Cerebellar cortex (tissue), 1 donor: ENCODE measurements at regions not wholly inside any gene's neighbourhood (a gene's known extent, or its start where the extent isn't known, plus 50 kb on each side); places are given as distances from the start of the nearest gene placed in this dataset.
"Not testable (repeated sequence)": the region's sequence is repeated elsewhere in the genome, so short reads cannot be mapped to it uniquely, and the experiment has no call there.

Experiments
- DNase-seq: peaks from one replicate; pipeline ENCODE4 v3.0.0-alpha.2; 2015; ENCODE audit warnings: low spot score

GRCh38 chr2:87431051-87431450, 316.8 kb upstream of the PLGLB2 start:
- DNase-seq, result not testable (repeated sequence)

DNA sequence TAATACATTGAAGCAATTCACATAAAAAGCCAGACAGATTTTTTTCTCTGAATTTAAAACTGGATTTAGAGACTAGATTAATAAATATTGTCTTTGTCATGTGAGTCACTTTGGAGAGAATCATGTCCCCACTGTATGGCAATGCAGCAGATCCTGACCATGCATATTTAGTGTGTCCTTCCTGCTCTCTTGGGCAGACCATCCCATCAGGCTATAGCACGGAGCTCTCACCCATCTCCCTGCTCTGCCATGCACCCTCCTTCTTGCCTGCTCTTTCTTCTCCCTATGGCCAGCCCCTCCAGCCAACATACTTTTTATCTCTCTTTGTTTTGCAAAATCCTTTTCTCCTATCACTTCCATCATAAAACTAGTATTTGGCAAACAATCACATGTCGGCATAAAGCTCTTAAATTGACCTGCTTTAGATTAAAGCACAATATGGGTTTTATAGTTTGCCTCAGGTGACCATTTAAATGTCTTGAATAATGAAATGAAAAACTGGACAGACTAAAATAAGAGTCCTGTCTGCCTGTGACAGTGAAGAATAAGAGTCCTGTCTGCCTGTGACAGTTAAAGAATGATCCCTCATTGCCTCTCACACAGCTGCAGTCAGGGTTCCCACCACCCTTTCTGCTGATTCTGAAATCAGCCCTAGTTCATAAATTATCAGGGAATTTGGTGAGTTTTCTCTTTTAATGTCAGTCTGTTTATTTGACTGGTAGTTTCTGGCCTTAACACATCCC, 315.0 kb upstream of the PLGLB2 start:
- not testable (repeated sequence) for DNase-seq

- DNase-seq, result not testable (repeated sequence)
These were observed 311.9 kb upstream of the PLGLB2 start for GRCh38 chr2:87436007-87436406.

- not testable (repeated sequence) for DNase-seq
These were observed 310.1 kb upstream of the PLGLB2 start for GRCh38 chr2:87437701-87438260.

DNA sequence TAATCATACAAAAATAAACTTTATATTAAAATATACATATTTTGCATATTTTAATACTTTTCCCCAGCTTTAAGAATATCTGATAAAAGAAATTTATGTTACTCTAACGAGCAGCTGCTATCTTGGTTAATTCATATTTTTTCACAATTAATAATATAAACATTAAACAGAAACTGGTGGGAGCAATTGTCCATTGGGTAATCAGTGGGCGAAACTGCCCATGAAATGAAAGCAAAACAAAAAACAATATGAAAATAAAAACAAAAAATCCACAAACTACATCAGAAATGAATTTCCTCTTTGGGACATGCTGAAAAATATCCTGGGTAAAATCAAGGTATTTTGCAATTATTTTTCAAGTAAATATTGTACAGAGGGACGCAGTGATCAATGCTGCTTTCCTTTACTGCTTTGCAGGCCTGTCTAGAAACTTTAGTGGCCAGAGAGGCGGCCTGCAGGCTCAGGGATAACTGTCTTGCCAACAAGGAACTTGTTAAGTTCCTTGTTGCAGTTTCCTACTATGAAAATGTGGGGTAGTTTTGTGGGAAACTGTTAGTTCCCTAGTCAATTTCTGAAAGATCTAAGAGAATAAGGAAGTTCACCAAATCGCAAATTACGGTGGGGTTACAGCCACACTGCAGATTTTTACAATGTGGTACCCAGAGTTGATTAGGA, 309.0 kb upstream of the PLGLB2 start:
- DNase-seq, result not testable (repeated sequence)

- DNase-seq, result not testable (repeated sequence)
These were observed 308.2 kb upstream of the PLGLB2 start for GRCh38 chr2:87439617-87440204.

GRCh38 chr2:87440650-87441049, 307.2 kb upstream of the PLGLB2 start:
- DNase-seq, result not testable (repeated sequence)

DNA sequence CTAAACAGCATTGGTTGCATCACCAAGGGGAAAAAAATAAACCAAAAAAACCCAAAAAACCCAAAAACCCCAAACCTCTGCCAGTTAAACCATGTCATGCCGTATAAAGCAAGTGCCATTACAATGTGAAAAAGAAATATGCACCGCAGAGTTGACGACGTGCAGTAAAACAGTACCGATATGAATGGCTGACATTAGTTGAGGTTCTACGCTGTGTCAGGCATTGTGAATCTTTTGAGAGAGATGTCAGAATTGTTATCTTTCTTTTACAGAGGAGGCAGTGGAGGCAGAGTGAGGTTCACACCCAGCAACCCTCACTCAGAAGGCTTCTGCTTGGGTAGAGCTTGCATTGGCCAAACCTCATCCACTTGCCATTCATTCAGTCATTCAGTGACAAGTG, 306.5 kb upstream of the PLGLB2 start:
- not testable (repeated sequence) for DNase-seq

- DNase-seq, result not testable (repeated sequence)
These were observed 304.8 kb upstream of the PLGLB2 start for GRCh38 chr2:87442983-87443577.

DNA sequence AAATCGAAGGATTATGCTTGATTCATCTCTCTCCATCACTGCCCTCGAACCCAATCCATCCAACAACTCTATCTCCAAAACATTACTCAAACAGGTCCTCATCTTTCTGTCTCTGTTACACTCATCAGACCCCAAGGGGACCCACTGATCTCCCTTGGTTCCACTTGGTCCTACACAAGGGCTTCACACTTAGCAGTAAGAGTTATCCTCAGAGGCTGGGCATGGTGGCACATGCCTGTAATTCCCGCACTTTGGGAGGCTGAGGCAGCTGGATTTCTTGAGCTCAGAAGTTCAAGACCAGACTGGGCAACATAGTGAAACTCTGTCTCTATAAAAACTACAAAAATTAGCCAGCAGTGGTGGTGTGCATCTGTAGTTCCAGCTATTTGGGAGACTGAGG, 302.9 kb upstream of the PLGLB2 start:
- DNase-seq, result not testable (repeated sequence)

- not testable (repeated sequence) for DNase-seq
These were observed 302.1 kb upstream of the PLGLB2 start for GRCh38 chr2:87445613-87446312.

DNA sequence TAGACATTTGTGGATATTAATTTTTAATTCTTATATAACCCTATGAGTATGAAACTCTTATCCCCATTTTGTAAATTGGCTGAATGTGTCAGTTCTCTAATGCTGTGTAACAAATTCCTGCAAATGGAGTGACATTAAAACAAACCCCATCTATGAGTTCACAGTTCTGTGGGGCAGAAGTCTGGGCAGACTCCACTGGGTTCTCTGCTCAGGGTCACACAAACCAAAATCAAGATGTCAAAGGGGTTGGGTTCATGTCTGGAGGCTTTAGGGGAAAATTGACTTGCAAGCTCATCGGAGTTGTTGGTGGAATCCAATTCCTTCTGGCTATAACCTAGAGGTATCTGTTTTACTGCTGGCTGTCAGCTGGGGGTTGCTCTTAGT, 301.6 kb upstream of the PLGLB2 start:
- not testable (repeated sequence) for DNase-seq

DNA sequence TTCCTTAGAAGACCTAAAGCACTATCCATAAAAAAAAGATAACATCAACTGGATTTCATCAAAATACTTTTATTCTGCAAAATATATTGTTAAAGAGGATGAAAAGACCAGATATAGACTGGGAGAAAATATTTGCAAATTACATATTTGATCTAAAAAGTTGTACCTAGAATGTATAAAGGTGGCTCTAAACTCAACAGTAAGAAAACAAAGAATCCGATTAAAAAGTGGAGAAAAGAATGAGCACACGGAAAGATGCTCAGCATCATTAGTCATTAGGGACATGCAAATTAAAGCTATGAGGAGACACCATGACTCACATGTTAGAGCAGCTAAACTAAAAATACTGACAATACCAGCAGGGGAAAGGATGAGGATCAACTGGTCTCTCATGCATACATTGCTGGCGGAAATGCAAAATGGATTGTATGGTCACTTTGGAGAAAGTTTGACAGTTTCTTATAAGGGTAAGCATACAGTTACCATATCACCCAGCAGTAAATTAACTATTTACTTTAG, 298.4 kb upstream of the PLGLB2 start:
- not testable (repeated sequence) for DNase-seq

GRCh38 chr2:87452193-87452592, 295.7 kb upstream of the PLGLB2 start:
- not testable (repeated sequence) for DNase-seq

DNA sequence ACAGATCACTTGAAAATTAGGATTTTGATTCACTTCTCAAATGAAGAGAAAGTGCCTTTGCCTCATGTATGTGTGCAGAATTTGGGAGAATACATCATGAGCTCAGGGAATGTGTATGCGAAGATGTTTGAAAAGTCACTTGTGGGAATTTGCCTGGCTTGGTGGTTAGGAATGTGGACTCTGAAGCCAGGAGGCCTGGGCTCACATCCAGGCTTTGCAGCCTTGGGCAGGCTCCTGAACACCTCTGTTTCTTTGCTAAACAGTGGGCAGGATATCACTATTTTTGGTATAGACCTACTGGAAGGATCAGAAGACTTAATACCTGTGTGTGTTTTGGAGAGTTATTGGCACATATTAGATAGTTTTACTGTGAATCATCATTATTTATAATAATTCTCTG, 295.0 kb upstream of the PLGLB2 start:
- not testable (repeated sequence) for DNase-seq

- DNase-seq, result peak; percentile 2
These were observed 293.9 kb upstream of the PLGLB2 start for GRCh38 chr2:87453965-87454364.

DNA sequence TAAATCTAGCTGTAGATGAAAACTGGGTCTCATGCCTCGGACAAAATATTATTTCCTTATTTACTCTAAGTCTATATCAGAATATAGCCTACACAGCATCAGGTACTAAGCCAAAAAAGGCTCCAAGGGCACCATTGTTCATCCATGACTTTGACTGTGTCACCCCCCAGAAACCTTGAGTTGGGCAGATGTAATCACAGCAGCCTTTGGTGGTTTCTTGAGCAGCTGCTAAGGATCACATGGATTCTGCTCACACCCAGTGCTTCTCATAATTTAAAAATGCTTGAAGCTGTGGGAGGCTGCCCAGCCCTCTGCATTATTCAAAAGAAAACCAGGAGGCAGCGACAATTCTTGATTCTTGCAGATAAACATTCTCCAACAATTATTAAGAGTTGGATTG, 293.5 kb upstream of the PLGLB2 start:
- not testable (repeated sequence) for DNase-seq

- not testable (repeated sequence) for DNase-seq
These were observed 292.6 kb upstream of the PLGLB2 start for GRCh38 chr2:87455209-87455853.

DNA sequence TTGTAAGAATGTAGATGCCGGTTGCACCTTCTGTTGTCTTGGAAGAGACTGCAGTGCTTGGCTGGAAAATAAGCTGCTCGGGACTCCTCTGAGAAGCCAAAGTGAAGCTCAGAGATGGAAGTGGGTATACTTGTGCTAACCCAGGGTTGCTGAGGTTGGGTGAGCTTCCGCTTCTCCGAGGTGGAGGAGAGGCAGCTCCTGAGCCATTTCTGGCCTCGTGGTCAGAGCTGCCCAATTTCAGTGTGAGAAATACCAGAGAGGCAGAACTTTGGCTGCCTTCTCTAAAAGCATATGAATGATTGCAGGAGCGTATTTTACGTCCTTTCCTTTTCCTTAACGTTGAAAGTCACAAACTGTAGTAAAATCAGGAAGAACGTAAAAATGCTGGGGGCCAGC, 292.0 kb upstream of the PLGLB2 start:
- not testable (repeated sequence) for DNase-seq

- DNase-seq, result not testable (repeated sequence)
These were observed 291.3 kb upstream of the PLGLB2 start for GRCh38 chr2:87456477-87457128.
